ENCODE measurements at regions not wholly inside any gene's neighbourhood (a gene's known extent, or its start where the extent isn't known, plus 50 kb on each side); places are given as distances from the start of the nearest gene placed in this dataset.

- no peak for DNase-seq (ENCODE audit: low read depth)
- no peak for TF ChIP-seq CTCF (IDR thresholded peaks at IDR 0.05; ENCODE audit: insufficient read depth, low read length)
- H3K4me3 ChIP-seq (ENCODE audit: low read depth, low read length): no peak overlapping the region
Measured at GRCh38 chr13:85194482-85194881, 604.7 kb downstream of the SLITRK6 start.

GRCh38 chr13:85191996-85192718, 607.1 kb downstream of the SLITRK6 start:
- DNase-seq (ENCODE audit: low read depth): no peak
- TF ChIP-seq CTCF (IDR thresholded peaks at IDR 0.05; ENCODE audit: insufficient read depth, low read length): no peak
- H3K4me3 ChIP-seq (ENCODE audit: low read depth, low read length): no peak overlapping the region

- H3K4me3 ChIP-seq (ENCODE audit: low read depth, low read length): no peak overlapping the region
- DNase-seq (ENCODE audit: low read depth): no peak
- TF ChIP-seq CTCF (IDR thresholded peaks at IDR 0.05; ENCODE audit: insufficient read depth, low read length): no peak
Measured at GRCh38 chr13:85186356-85187045, 612.7 kb downstream of the SLITRK6 start.

GRCh38 chr13:85174291-85174690, 624.9 kb downstream of the SLITRK6 start:
- no peak for DNase-seq (ENCODE audit: low read depth)
- no peak for TF ChIP-seq CTCF (IDR thresholded peaks at IDR 0.05; ENCODE audit: insufficient read depth, low read length)
- no peak overlapping the region for H3K4me3 ChIP-seq (ENCODE audit: low read depth, low read length)

- DNase-seq (ENCODE audit: low read depth): no peak
- no peak for TF ChIP-seq CTCF (IDR thresholded peaks at IDR 0.05; ENCODE audit: insufficient read depth, low read length)
- no peak overlapping the region for H3K4me3 ChIP-seq (ENCODE audit: low read depth, low read length)
Measured at GRCh38 chr13:85170372-85170771, 628.8 kb downstream of the SLITRK6 start.

- no peak for DNase-seq (ENCODE audit: low read depth)
- no peak overlapping the region for H3K4me3 ChIP-seq (ENCODE audit: low read depth, low read length)
- no peak for TF ChIP-seq CTCF (IDR thresholded peaks at IDR 0.05; ENCODE audit: insufficient read depth, low read length)
Measured at GRCh38 chr13:85166891-85167290, 632.3 kb downstream of the SLITRK6 start.

Measured in fibroblast of the aortic adventitia (primary cell).